WTC11 (cell line): ENCODE measurements at regions not wholly inside any gene's neighbourhood (a gene's known extent, or its start where the extent isn't known, plus 50 kb on each side); places are given as distances from the start of the nearest gene placed in this dataset.

Source experiments
- ATAC-seq: fragments of 200-7000 bp; cut with Tn5 transposase; 2 replicates; pipeline ENCODE4 v1.10.0; 2021; ENCODE audit warnings: mild to moderate bottlenecking, moderate library complexity
- CTCF ChIA-PET: fragments of 300-600 bp; sonication (Branson Sonifier 250); formaldehyde crosslinking; loops from one replicate; lab custom pipeline; 2021; ENCODE audit warnings: antibody characterized with exemption; lab: Charles Lee
- POLR2A ChIA-PET: fragments of 350-600 bp; sonication (Branson Sonifier 250); formaldehyde crosslinking; loops from one replicate; lab custom pipeline; 2021; ENCODE audit warnings: antibody characterized with exemption; lab: Charles Lee
- DNase-seq: peaks from one replicate; pipeline ENCODE4 v3.0.0; 2021; ENCODE audit warnings: low spot score
- H3K27ac Mint-ChIP-seq: 2 replicates; pipeline ENCODE4 v1.8.0; 2021; ENCODE audit warnings: mixed read lengths
- H3K27me3 Mint-ChIP-seq: 2 replicates; pipeline ENCODE4 v1.8.0; 2021; ENCODE audit warnings: low read depth, mild to moderate bottlenecking, moderate library complexity, mixed read lengths
- H3K36me3 Mint-ChIP-seq: 2 replicates; pipeline ENCODE4 v1.8.0; 2021; ENCODE audit warnings: mixed read lengths
- H3K4me1 Mint-ChIP-seq: 2 replicates; pipeline ENCODE4 v1.8.0; 2022; ENCODE audit warnings: mixed read lengths
- H3K4me3 Mint-ChIP-seq: 2 replicates; pipeline ENCODE4 v1.8.0; 2021; ENCODE audit warnings: mild to moderate bottlenecking, moderate library complexity, mixed read lengths
- H3K9me3 Mint-ChIP-seq: 2 replicates; pipeline ENCODE4 v1.8.0; 2021; ENCODE audit warnings: mixed read lengths
- ATF3 ChIP-seq: sonication (generic); formaldehyde crosslinking; conservative IDR thresholded peaks from 2 replicates; pipeline ENCODE4 v1.8.1; 2022; ENCODE audit warnings: mild to moderate bottlenecking, missing genetic modification reagents
- CDX4 ChIP-seq: fragments of 250-450 bp; sonication (Bioruptor Pico); IDR thresholded peaks from 2 replicates; pipeline ENCODE4 v1.9.0; 2021; ENCODE audit warnings: moderate library complexity, mild to moderate bottlenecking, inconsistent platforms, borderline replicate concordance
- CREB1 ChIP-seq: sonication (generic); formaldehyde crosslinking; IDR thresholded peaks from 2 replicates; pipeline ENCODE4 v1.8.0; 2023; ENCODE audit warnings: mild to moderate bottlenecking, missing genetic modification reagents
- JAZF1 ChIP-seq: fragments of 250-450 bp; sonication (Bioruptor Pico); IDR thresholded peaks from 2 replicates; pipeline ENCODE4 v1.9.0; 2021; ENCODE audit warnings: moderate library complexity, mild to moderate bottlenecking, inconsistent platforms
- JUN ChIP-seq: sonication (generic); formaldehyde crosslinking; IDR thresholded peaks from 2 replicates; pipeline ENCODE4 v1.8.0; 2023; ENCODE audit warnings: mild to moderate bottlenecking, missing genetic modification reagents
- KAT7 ChIP-seq: sonication (generic); formaldehyde crosslinking; IDR thresholded peaks from 2 replicates; pipeline ENCODE4 v1.8.1; 2023; ENCODE audit warnings: missing genetic modification reagents, mild to moderate bottlenecking, borderline replicate concordance
- MLX ChIP-seq: sonication (generic); formaldehyde crosslinking; IDR thresholded peaks from 2 replicates; pipeline ENCODE4 v1.8.1; 2023; ENCODE audit warnings: mild to moderate bottlenecking, missing genetic modification reagents, moderate library complexity
- NR2C2 ChIP-seq: sonication (generic); formaldehyde crosslinking; IDR thresholded peaks from 2 replicates; pipeline ENCODE4 v1.8.0; 2022; ENCODE audit warnings: mild to moderate bottlenecking, missing genetic modification reagents
- PREB ChIP-seq: sonication (generic); formaldehyde crosslinking; IDR thresholded peaks from 2 replicates; pipeline ENCODE4 v1.8.1; 2022; ENCODE audit warnings: mild to moderate bottlenecking, missing genetic modification reagents, moderate library complexity, borderline replicate concordance
- RELA ChIP-seq: sonication (generic); formaldehyde crosslinking; IDR thresholded peaks from 2 replicates; pipeline ENCODE4 v1.8.1; 2022; ENCODE audit warnings: missing genetic modification reagents, mild to moderate bottlenecking, borderline replicate concordance
- RORB ChIP-seq: fragments of 250-450 bp; sonication (Bioruptor Pico); IDR thresholded peaks from 2 replicates; pipeline ENCODE4 v1.9.0; 2021; ENCODE audit warnings: mild to moderate bottlenecking
- SMAD4 ChIP-seq: sonication (generic); formaldehyde crosslinking; IDR thresholded peaks from 2 replicates; pipeline ENCODE4 v1.8.0; 2022; ENCODE audit warnings: mild to moderate bottlenecking, missing genetic modification reagents
- TEAD1 ChIP-seq: sonication (generic); formaldehyde crosslinking; IDR thresholded peaks from 2 replicates; pipeline ENCODE4 v1.8.0; 2022; ENCODE audit warnings: mild to moderate bottlenecking, missing genetic modification reagents
- TEAD4 ChIP-seq: sonication (generic); formaldehyde crosslinking; IDR thresholded peaks from 2 replicates; pipeline ENCODE4 v1.8.0; 2022; ENCODE audit warnings: mild to moderate bottlenecking, missing genetic modification reagents
- USF1 ChIP-seq: sonication (generic); formaldehyde crosslinking; IDR thresholded peaks from 2 replicates; pipeline ENCODE4 v1.8.0; 2022; ENCODE audit warnings: mild to moderate bottlenecking, missing genetic modification reagents
- USF2 ChIP-seq: sonication (generic); formaldehyde crosslinking; IDR thresholded peaks from 2 replicates; pipeline ENCODE4 v1.8.1; 2023; ENCODE audit warnings: mild to moderate bottlenecking, missing genetic modification reagents, moderate library complexity
- ZMAT4 ChIP-seq: fragments of 250-450 bp; sonication (Bioruptor Pico); IDR thresholded peaks from 2 replicates; pipeline ENCODE4 v1.9.0; 2021; ENCODE audit warnings: mild to moderate bottlenecking
- ZNF281 ChIP-seq: sonication (generic); formaldehyde crosslinking; IDR thresholded peaks from 2 replicates; pipeline ENCODE4 v1.8.0; 2023; ENCODE audit warnings: mild to moderate bottlenecking, missing genetic modification reagents
- ZNF425 ChIP-seq: fragments of 250-450 bp; sonication (Bioruptor Pico); conservative IDR thresholded peaks from 2 replicates; pipeline ENCODE4 v1.9.0; 2021; ENCODE audit warnings: mild to moderate bottlenecking

- Mint-ChIP-seq H3K4me1 (peaks cover 6% of the 10 kb centered on the region), H3K36me3 (no peaks in the 10 kb centered on the region), H3K9me3 (peaks cover 15% of the 10 kb centered on the region), H3K27ac (no peak overlapping the region), H3K4me3 (no peak overlapping the region), H3K27me3 (no peaks in the 10 kb centered on the region)
- no peak for TF ChIP-seq NR2C2 (CRISPR knock-in tag)
- TF ChIP-seq ZMAT4 (CRISPR knock-in tag), result no peak
- TF ChIP-seq KAT7 (CRISPR knock-in tag), result no peak
- no peak for TF ChIP-seq TEAD1 (CRISPR knock-in tag)
- TF ChIP-seq CREB1, result no peak
- no peak for TF ChIP-seq TEAD4 (CRISPR knock-in tag)
- TF ChIP-seq JAZF1 (CRISPR knock-in tag), result no peak
- ChIA-PET CTCF (no interaction called here), POLR2A (no interaction called here)
- DNase-seq (no peak), ATAC-seq (no peak)
Observed at GRCh38 chr2:8407332-8407731, 274.5 kb upstream of the ID2 start.

GRCh38 chr2:8408560-8409460 is 273.0 kb upstream of the ID2 start:
- Mint-ChIP-seq H3K27me3 (no peaks in the 10 kb centered on the region), H3K27ac (no peak overlapping the region), H3K4me1 (peaks cover 13% of the 10 kb centered on the region), H3K4me3 (no peak overlapping the region), H3K36me3 (no peaks in the 10 kb centered on the region), H3K9me3 (peaks cover 15% of the 10 kb centered on the region)
- no peak for TF ChIP-seq JUN (CRISPR knock-in tag)
- TF ChIP-seq RELA (CRISPR knock-in tag), result no peak
- no peak for TF ChIP-seq ZNF425
- TF ChIP-seq ATF3 (CRISPR knock-in tag), result no peak
- TF ChIP-seq ZNF281 (CRISPR knock-in tag), result no peak
- TF ChIP-seq NR2C2 (CRISPR knock-in tag), result no peak
- no peak for TF ChIP-seq RORB
- no peak for TF ChIP-seq MLX (CRISPR knock-in tag)
- no peak for TF ChIP-seq SMAD4 (CRISPR knock-in tag)
- TF ChIP-seq USF2, result no peak
- no peak for TF ChIP-seq TEAD1 (CRISPR knock-in tag)
- no peak for TF ChIP-seq CDX4
- no peak for TF ChIP-seq USF1 (CRISPR knock-in tag)
- no peak for TF ChIP-seq PREB (CRISPR knock-in tag)
- DNase-seq (no peak), ATAC-seq (no peak)
- ChIA-PET CTCF (no interaction called here), POLR2A (no interaction called here)
